Renal cortical epithelial cell (primary cell): ENCODE measurements at regions not wholly inside any gene's neighbourhood (a gene's known extent, or its start where the extent isn't known, plus 50 kb on each side); places are given as distances from the start of the nearest gene placed in this dataset.
"Not testable (repeated sequence)": the region's sequence is repeated elsewhere in the genome, so short reads cannot be mapped to it uniquely, and the experiment has no call there.

ENCODE experiments used
- DNase-seq: peaks from one replicate; pipeline ENCODE4 v3.0.0-alpha.2; 2011; ENCODE audit warnings: low read depth

- peak; percentile 2 for DNase-seq
Observed at GRCh38 chr1:118461154-118461553, 276.1 kb upstream of the SPAG17 start.

GRCh38 chr1:118459871-118460270 lies 274.8 kb upstream of the SPAG17 start:
- DNase-seq, result no peak

- DNase-seq, result not testable (repeated sequence)
Observed at GRCh38 chr1:118453856-118454255, 268.8 kb upstream of the SPAG17 start.

GRCh38 chr1:118445156-118445555 lies 260.1 kb upstream of the SPAG17 start:
- no peak for DNase-seq

GRCh38 chr1:118442214-118442613 lies 257.2 kb upstream of the SPAG17 start:
- DNase-seq, result no peak

- no peak for DNase-seq
Observed at GRCh38 chr1:118437664-118438063, 252.6 kb upstream of the SPAG17 start.

GRCh38 chr1:118429856-118430255 lies 244.8 kb upstream of the SPAG17 start:
- no peak for DNase-seq

- no peak for DNase-seq
Observed at GRCh38 chr1:118421868-118422350, 236.9 kb upstream of the SPAG17 start.

- no peak for DNase-seq
Observed at GRCh38 chr1:118404024-118404423, 219.0 kb upstream of the SPAG17 start.

- DNase-seq, result peak; percentile 84
Observed at GRCh38 chr1:118397496-118397859, 212.4 kb upstream of the SPAG17 start.

GRCh38 chr1:118396829-118397495 lies 211.9 kb upstream of the SPAG17 start:
- no peak for DNase-seq

- no peak for DNase-seq
Observed at GRCh38 chr1:118396279-118396678, 211.3 kb upstream of the SPAG17 start.

GRCh38 chr1:118395430-118395991 lies 210.5 kb upstream of the SPAG17 start:
- no peak for DNase-seq

GRCh38 chr1:118390955-118391354 lies 205.9 kb upstream of the SPAG17 start:
- DNase-seq, result no peak

- DNase-seq, result no peak
Observed at GRCh38 chr1:118388301-118388959, 203.4 kb upstream of the SPAG17 start.

GRCh38 chr1:118381197-118381869 lies 196.3 kb upstream of the SPAG17 start:
- no peak for DNase-seq

GRCh38 chr1:118377183-118377582 lies 192.2 kb upstream of the SPAG17 start:
- not testable (repeated sequence) for DNase-seq

GRCh38 chr1:118371612-118372011 lies 186.6 kb upstream of the SPAG17 start:
- no peak for DNase-seq

- DNase-seq, result no peak
Observed at GRCh38 chr1:118370861-118371260, 185.8 kb upstream of the SPAG17 start.

- DNase-seq, result no peak
Observed at GRCh38 chr1:118366286-118366685, 181.3 kb upstream of the SPAG17 start.

GRCh38 chr1:118364882-118365281 lies 179.9 kb upstream of the SPAG17 start:
- DNase-seq, result no peak

- DNase-seq, result no peak
Observed at GRCh38 chr1:118363396-118363795, 178.4 kb upstream of the SPAG17 start.

GRCh38 chr1:118360817-118361216 lies 175.8 kb upstream of the SPAG17 start:
- peak; percentile 84 for DNase-seq
